GM13977 (cell line): ENCODE measurements at regions not wholly inside any gene's neighbourhood (a gene's known extent, or its start where the extent isn't known, plus 50 kb on each side); places are given as distances from the start of the nearest gene placed in this dataset.

Source experiments
- DNase-seq: peaks from one replicate; pipeline ENCODE4 v3.0.0; 2012; ENCODE audit warnings: low spot score
- CTCF ChIP-seq: IDR thresholded peaks from 2 replicates; pipeline ENCODE4 v1.5.1; 2012; ENCODE audit warnings: mild to moderate bottlenecking, control low read depth; ENCODE audit not compliant: insufficient read depth; ENCODE audit errors: extremely low read depth, missing control alignments
- in situ Hi-C: fragments of 300-500 bp; cut with MboI; formaldehyde crosslinking; loops from one replicate; pipeline ENCODE4 v1.12.0; 2022; ENCODE audit warnings: low sequenced_read_pairs, low pct_unique_long_range_greater_than_20kb, mixed read lengths, inconsistent platforms; ENCODE audit not compliant: unreplicated experiment

GRCh38 chr1:181259026-181259745, 170.7 kb downstream of the IER5 start:
- in situ Hi-C loops, result no loop called here
- no peak for DNase-seq
- no peak for TF ChIP-seq CTCF

GRCh38 chr1:181260271-181260670, 171.8 kb downstream of the IER5 start:
- no peak for TF ChIP-seq CTCF
- in situ Hi-C loops, result no loop called here
- DNase-seq, result no peak

GRCh38 chr1:181260994-181261393, 172.5 kb downstream of the IER5 start:
- no peak for TF ChIP-seq CTCF
- no peak for DNase-seq
- in situ Hi-C loops, result no loop called here

GRCh38 chr1:181262069-181262468, 173.6 kb downstream of the IER5 start:
- no peak for TF ChIP-seq CTCF
- in situ Hi-C loops, result no loop called here
- no peak for DNase-seq

- DNase-seq, result no peak
- no peak for TF ChIP-seq CTCF
- in situ Hi-C loops, result no loop called here
Observed at GRCh38 chr1:181263444-181263843, 174.9 kb downstream of the IER5 start.

GRCh38 chr1:181264821-181265220, 176.3 kb downstream of the IER5 start:
- no peak for DNase-seq
- no peak for TF ChIP-seq CTCF
- in situ Hi-C loops, result no loop called here
